ENCODE measurements at regions not wholly inside any gene's neighbourhood (a gene's known extent, or its start where the extent isn't known, plus 50 kb on each side); places are given as distances from the start of the nearest gene placed in this dataset.

GRCh38 chr5:85951707-85952210 is 666.0 kb upstream of the COX7C start:
- TF ChIP-seq, protein P1, sequence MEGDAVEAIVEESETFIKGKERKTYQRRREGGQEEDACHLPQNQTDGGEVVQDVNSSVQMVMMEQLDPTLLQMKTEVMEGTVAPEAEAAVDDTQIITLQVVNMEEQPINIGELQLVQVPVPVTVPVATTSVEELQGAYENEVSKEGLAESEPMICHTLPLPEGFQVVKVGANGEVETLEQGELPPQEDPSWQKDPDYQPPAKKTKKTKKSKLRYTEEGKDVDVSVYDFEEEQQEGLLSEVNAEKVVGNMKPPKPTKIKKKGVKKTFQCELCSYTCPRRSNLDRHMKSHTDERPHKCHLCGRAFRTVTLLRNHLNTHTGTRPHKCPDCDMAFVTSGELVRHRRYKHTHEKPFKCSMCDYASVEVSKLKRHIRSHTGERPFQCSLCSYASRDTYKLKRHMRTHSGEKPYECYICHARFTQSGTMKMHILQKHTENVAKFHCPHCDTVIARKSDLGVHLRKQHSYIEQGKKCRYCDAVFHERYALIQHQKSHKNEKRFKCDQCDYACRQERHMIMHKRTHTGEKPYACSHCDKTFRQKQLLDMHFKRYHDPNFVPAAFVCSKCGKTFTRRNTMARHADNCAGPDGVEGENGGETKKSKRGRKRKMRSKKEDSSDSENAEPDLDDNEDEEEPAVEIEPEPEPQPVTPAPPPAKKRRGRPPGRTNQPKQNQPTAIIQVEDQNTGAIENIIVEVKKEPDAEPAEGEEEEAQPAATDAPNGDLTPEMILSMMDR (IDR thresholded peaks at IDR 0.05), result no peak
- no peak for TF ChIP-seq POLR2A (IDR thresholded peaks at IDR 0.05)
